HEK293 (cell line): ENCODE measurements at regions not wholly inside any gene's neighbourhood (a gene's known extent, or its start where the extent isn't known, plus 50 kb on each side); places are given as distances from the start of the nearest gene placed in this dataset.

Experiments
- CTCF ChIA-PET: fragments of 350-600 bp; formaldehyde crosslinking; extraction: SDS; loops from one replicate; lab custom pipeline; 2021; ENCODE audit warnings: antibody characterized with exemption; lab: Yijun Ruan, JAX
- POLR2A ChIA-PET: fragments of 300-600 bp; formaldehyde crosslinking; extraction: SDS; loops from one replicate; lab custom pipeline; 2020; ENCODE audit warnings: antibody characterized with exemption, inconsistent platforms; lab: Yijun Ruan, JAX
- H3K27ac ChIP-seq: fragments of 200-500 bp; sonication (Bioruptor generic); 2 replicates; pipeline ENCODE4 v1.5.1; 2014; ENCODE audit warnings: low read depth, low read length, control low read depth, inconsistent platforms; ENCODE audit errors: extremely low read depth
- H3K36me3 ChIP-seq, 2 experiments: fragments of 200-500 bp in 1 of 2; sonication (Bioruptor generic) in 1 of 2; 1 replicate in 1 of 2; 2 replicates in 1 of 2; pipeline ENCODE4 v1.5.1; 2014 to 2017; ENCODE audit warnings: inconsistent platforms in 2 of 2, low read length in 2 of 2; ENCODE audit not compliant: control insufficient read depth in 2 of 2, insufficient read depth in 1 of 2
- H3K4me1 ChIP-seq: fragments of 200-500 bp; sonication (Bioruptor generic); 2 replicates; pipeline ENCODE4 v1.5.1; 2014; ENCODE audit warnings: mild to moderate bottlenecking, low read length, inconsistent platforms; ENCODE audit not compliant: control insufficient read depth, insufficient read depth
- H3K4me3 ChIP-seq: 2 replicates; pipeline ENCODE4 v1.5.1; 2011; ENCODE audit warnings: low read depth, mild to moderate bottlenecking, control low read depth, low read length, moderate library complexity
- H3K9me3 ChIP-seq: fragments of 200-500 bp; sonication (Bioruptor generic); 2 replicates; pipeline ENCODE4 v1.5.1; 2014; ENCODE audit warnings: low read depth, low read length, inconsistent platforms; ENCODE audit not compliant: control insufficient read depth, insufficient read depth
- KLF17 ChIP-seq: fragments of 450-650 bp; formaldehyde crosslinking; IDR thresholded peaks from 2 replicates; pipeline ENCODE4 v1.5.1; 2016; ENCODE audit warnings: missing biosample characterization, missing genetic modification characterization
- PATZ1 ChIP-seq: fragments of 450-650 bp; formaldehyde crosslinking; IDR thresholded peaks from 2 replicates; pipeline ENCODE4 v1.5.1; 2016; ENCODE audit warnings: missing biosample characterization, missing genetic modification characterization
- REST ChIP-seq: fragments of 450-650 bp; formaldehyde crosslinking; IDR thresholded peaks from 2 replicates; pipeline ENCODE4 v1.5.1; 2016; ENCODE audit warnings: missing biosample characterization, missing genetic modification characterization
- TRIM28 ChIP-seq: IDR thresholded peaks from 2 replicates; pipeline ENCODE4 v1.6.1; 2011; ENCODE audit warnings: low read length, control low read depth, borderline replicate concordance
- YY1 ChIP-seq: fragments of 450-650 bp; formaldehyde crosslinking; IDR thresholded peaks from 2 replicates; pipeline ENCODE4 v1.5.1; 2018; ENCODE audit warnings: missing biosample characterization, missing genetic modification characterization
- ZNF133 ChIP-seq: fragments of 450-650 bp; formaldehyde crosslinking; IDR thresholded peaks from 2 replicates; pipeline ENCODE4 v1.5.1; 2016; ENCODE audit warnings: missing biosample characterization, missing genetic modification characterization
- ZNF157 ChIP-seq: fragments of 450-650 bp; formaldehyde crosslinking; IDR thresholded peaks from 2 replicates; pipeline ENCODE4 v1.5.1; 2016; ENCODE audit warnings: missing biosample characterization, missing genetic modification characterization
- ZNF214 ChIP-seq: fragments of 450-650 bp; formaldehyde crosslinking; IDR thresholded peaks from 2 replicates; pipeline ENCODE4 v1.5.1; 2017; ENCODE audit warnings: missing biosample characterization, mild to moderate bottlenecking, missing genetic modification characterization, borderline replicate concordance
- ZNF248 ChIP-seq: fragments of 450-650 bp; formaldehyde crosslinking; IDR thresholded peaks from 2 replicates; pipeline ENCODE4 v1.5.1; 2017; ENCODE audit warnings: missing biosample characterization, missing genetic modification characterization
- ZNF404 ChIP-seq: fragments of 450-650 bp; formaldehyde crosslinking; IDR thresholded peaks from 2 replicates; pipeline ENCODE4 v1.5.1; 2017; ENCODE audit warnings: missing biosample characterization, missing genetic modification characterization
- ZNF433 ChIP-seq: fragments of 450-650 bp; formaldehyde crosslinking; IDR thresholded peaks from 2 replicates; pipeline ENCODE4 v1.5.1; 2016; ENCODE audit warnings: missing biosample characterization, missing genetic modification characterization, low read depth
- ZNF48 ChIP-seq: fragments of 450-650 bp; formaldehyde crosslinking; IDR thresholded peaks from 2 replicates; pipeline ENCODE4 v1.5.1; 2016; ENCODE audit warnings: missing biosample characterization, missing genetic modification characterization
- ZNF488 ChIP-seq: fragments of 450-650 bp; formaldehyde crosslinking; IDR thresholded peaks from 2 replicates; pipeline ENCODE4 v1.5.1; 2016; ENCODE audit warnings: missing biosample characterization, missing genetic modification characterization
- ZNF548 ChIP-seq: fragments of 450-650 bp; formaldehyde crosslinking; IDR thresholded peaks from 2 replicates; pipeline ENCODE4 v1.5.1; 2016; ENCODE audit warnings: missing biosample characterization, missing genetic modification characterization
- ZNF571 ChIP-seq: fragments of 450-650 bp; formaldehyde crosslinking; IDR thresholded peaks from 2 replicates; pipeline ENCODE4 v1.5.0; 2017; ENCODE audit warnings: missing biosample characterization, missing genetic modification characterization
- ZNF623 ChIP-seq: fragments of 450-650 bp; formaldehyde crosslinking; IDR thresholded peaks from 2 replicates; pipeline ENCODE4 v1.5.1; 2016; ENCODE audit warnings: missing biosample characterization, missing genetic modification characterization
- ZNF747 ChIP-seq: fragments of 450-650 bp; formaldehyde crosslinking; IDR thresholded peaks from 2 replicates; pipeline ENCODE4 v1.5.1; 2016; ENCODE audit warnings: missing biosample characterization, missing genetic modification characterization
- TF ChIP-seq, protein P1 (sequence below): fragments of 450-650 bp; formaldehyde crosslinking; IDR thresholded peaks from 2 replicates; pipeline ENCODE4 v1.5.1; 2016; ENCODE audit warnings: missing biosample characterization, missing genetic modification characterization
- TF ChIP-seq, protein P2 (sequence below): fragments of 450-650 bp; formaldehyde crosslinking; IDR thresholded peaks from 2 replicates; pipeline ENCODE4 v1.5.1; 2016; ENCODE audit warnings: missing biosample characterization, missing genetic modification characterization

DNA sequence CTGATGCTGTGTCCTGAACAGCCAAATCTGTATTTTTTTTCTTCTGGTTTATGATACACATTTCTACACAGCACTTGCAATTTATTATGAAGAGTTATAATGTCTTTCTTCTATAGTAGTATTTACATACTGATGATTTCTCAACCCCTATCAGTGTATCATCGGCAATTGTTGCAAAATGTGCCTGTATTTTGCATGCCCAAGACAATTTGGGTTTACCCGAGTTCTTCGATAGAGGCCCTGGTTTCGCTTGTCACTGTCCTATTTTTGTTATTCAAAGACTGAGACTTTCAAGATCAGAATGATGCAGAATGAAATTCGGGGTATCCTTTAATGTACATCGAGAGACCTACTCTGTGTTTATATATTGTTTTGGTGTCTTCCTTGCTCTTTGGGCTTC is 184.5 kb upstream of the PRSS58 start:
- ChIA-PET CTCF (interaction anchor here (0.7 to 4.5 kb wide), 4 partner anchors 8 to 83 kb away, joined by 3 to 32 read pairs (median 7); no protein-coding TSS in a partner anchor), POLR2A (no interaction called here)
- no peaks in the 10 kb centered on the region for H3K36me3 ChIP-seq
- no peak overlapping the region for H3K27ac ChIP-seq
- no peaks in the 10 kb centered on the region for H3K4me1 ChIP-seq
- TF ChIP-seq ZNF157 (tag by site-specific recombination), result no peak
- no peak for TF ChIP-seq ZNF214 (tag by site-specific recombination)
- TF ChIP-seq, protein P1, sequence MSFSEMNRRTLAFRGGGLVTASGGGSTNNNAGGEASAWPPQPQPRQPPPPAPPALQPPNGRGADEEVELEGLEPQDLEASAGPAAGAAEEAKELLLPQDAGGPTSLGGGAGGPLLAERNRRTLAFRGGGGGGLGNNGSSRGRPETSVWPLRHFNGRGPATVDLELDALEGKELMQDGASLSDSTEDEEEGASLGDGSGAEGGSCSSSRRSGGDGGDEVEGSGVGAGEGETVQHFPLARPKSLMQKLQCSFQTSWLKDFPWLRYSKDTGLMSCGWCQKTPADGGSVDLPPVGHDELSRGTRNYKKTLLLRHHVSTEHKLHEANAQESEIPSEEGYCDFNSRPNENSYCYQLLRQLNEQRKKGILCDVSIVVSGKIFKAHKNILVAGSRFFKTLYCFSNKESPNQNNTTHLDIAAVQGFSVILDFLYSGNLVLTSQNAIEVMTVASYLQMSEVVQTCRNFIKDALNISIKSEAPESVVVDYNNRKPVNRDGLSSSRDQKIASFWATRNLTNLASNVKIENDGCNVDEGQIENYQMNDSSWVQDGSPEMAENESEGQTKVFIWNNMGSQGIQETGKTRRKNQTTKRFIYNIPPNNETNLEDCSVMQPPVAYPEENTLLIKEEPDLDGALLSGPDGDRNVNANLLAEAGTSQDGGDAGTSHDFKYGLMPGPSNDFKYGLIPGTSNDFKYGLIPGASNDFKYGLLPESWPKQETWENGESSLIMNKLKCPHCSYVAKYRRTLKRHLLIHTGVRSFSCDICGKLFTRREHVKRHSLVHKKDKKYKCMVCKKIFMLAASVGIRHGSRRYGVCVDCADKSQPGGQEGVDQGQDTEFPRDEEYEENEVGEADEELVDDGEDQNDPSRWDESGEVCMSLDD, result no peak
- no peak for TF ChIP-seq ZNF404
- no peak for TF ChIP-seq ZNF133 (tag by site-specific recombination)
- TF ChIP-seq YY1 (tag by site-specific recombination), result no peak
- TF ChIP-seq REST (tag by site-specific recombination), result no peak
- no peak for TF ChIP-seq ZNF488 (tag by site-specific recombination)
- no peak for TF ChIP-seq ZNF548 (tag by site-specific recombination)
- no peak for TF ChIP-seq ZNF248 (tag by site-specific recombination)
- no peak for TF ChIP-seq ZNF747 (tag by site-specific recombination)
- TF ChIP-seq ZNF623, result no peak
- no peak for TF ChIP-seq PATZ1
- TF ChIP-seq KLF17, result no peak
- TF ChIP-seq, protein P2, sequence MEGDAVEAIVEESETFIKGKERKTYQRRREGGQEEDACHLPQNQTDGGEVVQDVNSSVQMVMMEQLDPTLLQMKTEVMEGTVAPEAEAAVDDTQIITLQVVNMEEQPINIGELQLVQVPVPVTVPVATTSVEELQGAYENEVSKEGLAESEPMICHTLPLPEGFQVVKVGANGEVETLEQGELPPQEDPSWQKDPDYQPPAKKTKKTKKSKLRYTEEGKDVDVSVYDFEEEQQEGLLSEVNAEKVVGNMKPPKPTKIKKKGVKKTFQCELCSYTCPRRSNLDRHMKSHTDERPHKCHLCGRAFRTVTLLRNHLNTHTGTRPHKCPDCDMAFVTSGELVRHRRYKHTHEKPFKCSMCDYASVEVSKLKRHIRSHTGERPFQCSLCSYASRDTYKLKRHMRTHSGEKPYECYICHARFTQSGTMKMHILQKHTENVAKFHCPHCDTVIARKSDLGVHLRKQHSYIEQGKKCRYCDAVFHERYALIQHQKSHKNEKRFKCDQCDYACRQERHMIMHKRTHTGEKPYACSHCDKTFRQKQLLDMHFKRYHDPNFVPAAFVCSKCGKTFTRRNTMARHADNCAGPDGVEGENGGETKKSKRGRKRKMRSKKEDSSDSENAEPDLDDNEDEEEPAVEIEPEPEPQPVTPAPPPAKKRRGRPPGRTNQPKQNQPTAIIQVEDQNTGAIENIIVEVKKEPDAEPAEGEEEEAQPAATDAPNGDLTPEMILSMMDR (tag by site-specific recombination), result no peak
- TF ChIP-seq ZNF571 (tag by site-specific recombination), result no peak
- no peak for TF ChIP-seq ZNF48 (tag by site-specific recombination)
- TF ChIP-seq ZNF433 (tag by site-specific recombination), result no peak
- TF ChIP-seq TRIM28, result no peak
- H3K9me3 ChIP-seq, result no peaks in the 10 kb centered on the region
- H3K4me3 ChIP-seq, result no peak overlapping the region
